ENCODE measurements at regions not wholly inside any gene's neighbourhood (a gene's known extent, or its start where the extent isn't known, plus 50 kb on each side); places are given as distances from the start of the nearest gene placed in this dataset.

DNA sequence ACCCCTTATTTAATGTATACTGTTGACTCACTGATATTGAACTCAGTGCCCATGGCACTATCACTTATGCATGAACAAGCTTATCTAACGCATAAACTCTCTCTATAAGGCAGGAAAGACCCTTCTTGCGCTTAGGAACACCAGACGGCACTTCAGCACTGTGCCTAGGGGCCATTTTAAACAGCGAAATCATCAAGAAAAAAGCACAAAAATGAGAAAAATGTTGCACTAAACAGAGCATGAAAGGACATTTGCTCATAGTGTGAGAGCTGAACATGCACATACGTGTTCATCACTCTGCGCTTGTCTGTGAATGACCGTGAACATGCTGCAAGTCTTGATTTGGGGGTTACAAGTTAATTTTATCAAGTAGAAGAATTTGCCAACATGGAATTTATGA is 109.6 kb downstream of the WDR11 start:
- no peak for DNase-seq

DNA sequence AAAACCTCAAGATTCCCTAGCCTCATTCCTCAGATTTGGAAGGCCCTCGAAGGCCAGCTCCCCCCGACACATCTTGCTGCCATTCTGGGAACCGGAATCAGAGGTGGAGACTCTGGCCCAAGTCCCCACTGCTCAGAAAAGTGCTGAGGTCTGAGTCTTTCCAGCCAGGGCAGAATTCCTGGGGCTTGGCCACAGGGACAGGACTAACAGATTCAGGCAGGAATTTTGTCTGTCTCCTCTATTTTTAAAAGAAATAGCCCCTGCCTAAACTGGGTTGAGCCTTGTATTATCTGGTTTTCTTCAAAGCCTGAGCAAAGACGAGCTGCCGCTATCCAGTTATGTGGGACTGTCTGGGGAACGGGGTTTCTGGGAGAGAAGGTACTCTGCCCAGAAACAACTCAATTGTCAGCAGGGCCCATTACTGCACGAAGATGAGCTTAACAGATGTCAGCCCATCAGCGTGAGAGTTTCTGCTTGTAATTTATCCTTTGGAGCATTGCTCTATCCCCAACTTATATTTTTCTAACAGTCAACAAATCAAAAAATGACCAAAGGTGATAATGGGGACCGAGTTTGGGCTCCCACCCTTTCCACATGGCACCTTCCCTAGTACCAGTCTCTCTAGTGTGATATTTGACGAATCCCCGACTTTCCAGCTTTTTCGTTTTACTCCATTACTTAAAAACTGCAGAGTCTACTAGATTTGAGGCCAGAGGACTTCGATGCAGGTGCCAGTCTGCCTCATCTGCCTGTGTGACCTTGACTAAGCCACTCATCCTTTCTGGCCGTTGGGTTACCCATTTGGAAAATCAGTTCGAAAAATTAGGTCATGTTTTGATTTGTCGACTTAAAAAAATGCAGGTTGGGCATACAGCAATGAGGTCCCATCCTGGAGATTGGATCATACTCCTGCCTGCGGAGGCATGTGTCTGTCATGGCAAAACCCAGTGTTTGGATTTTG is 110.9 kb downstream of the WDR11 start:
- no peak for DNase-seq

DNA sequence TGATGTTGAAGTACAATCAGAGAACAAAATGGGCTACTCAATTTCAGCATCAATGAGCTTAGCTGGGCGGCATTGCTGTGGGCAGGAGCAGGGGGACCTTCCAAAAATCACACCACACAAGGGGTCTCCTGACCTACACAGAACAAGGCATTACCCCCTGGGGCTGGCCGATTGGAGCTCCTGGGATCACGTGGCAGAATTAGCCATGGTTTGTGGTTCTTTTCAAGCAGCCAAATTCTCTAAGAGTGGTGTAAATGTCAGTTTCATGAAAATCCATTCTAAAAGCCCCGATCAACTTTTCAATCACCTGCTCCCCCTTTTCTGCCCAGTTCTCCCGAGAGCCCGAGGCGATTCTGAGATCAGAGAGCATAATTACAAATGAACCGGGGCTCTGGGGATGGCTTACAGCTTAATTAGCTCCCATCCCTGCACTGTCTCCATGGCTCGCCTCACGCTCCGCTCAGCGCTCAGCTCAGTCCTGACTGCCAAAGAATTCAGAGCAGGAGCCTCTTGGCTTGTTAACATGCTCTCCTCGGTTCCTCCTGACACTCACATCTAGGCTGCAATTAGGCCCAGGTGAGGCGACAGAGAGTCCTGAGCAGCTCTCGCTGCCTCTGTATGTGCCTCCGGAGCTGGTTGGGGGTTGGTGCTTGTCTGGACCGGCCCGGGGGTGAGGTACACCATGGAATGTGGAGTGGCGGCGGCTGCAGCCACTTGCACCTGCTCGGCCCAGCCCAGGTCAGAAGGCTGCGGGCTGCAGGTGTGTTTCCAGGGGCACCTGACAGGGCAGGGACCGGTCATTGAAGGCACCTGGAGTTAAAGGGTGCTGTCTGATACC is 111.8 kb downstream of the WDR11 start:
- DNase-seq: no peak

DNA sequence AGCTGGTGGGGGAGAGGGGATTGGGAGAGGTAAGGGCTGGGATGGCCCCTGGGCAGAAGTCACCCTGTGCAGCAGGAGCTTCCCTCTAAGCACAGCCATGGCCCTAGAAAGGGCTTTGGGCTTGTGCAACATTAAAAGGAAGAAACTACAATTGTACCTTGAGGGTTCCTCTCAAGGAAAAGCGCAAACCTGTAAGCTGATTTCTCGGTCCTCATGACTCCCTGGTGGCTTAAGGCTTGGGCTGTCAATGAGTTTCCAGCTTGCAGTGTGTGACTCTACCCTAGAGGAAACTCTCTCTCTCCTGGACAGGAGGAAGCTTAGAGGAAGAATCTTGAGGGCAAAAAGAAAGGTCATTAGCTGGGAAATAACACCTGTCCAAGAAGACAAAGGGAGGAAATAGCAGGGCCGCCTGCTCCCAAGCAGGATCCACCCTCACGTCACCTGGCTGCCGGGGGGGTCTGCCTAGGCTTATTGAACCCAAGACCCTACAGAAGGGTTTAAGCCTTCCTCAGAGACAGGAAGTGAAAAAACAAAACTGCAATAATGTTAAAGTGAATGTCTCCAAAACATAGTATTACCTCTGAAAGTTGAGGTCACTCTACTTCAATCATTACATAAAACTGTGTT is 112.5 kb downstream of the WDR11 start:
- DNase-seq: no peak

DNA sequence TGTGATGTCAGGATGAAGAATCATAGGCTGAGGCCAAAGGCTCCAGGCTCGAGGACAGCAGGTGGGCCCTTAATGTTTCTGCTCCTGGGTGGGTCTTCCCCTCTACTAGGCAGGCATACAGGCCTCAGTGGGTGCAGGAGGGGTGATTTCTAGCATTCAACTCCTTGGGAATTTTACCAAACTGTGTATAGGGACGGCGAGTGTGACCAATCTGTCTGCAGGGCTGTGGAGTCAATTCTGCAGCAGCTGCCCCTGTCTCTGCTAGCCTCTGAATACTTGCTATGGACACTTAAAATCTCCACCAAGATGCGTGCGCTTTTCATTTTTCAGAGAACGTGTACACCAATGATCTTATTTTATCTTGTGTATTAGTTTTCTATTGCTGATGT is 115.5 kb downstream of the WDR11 start:
- no peak for DNase-seq

DNA sequence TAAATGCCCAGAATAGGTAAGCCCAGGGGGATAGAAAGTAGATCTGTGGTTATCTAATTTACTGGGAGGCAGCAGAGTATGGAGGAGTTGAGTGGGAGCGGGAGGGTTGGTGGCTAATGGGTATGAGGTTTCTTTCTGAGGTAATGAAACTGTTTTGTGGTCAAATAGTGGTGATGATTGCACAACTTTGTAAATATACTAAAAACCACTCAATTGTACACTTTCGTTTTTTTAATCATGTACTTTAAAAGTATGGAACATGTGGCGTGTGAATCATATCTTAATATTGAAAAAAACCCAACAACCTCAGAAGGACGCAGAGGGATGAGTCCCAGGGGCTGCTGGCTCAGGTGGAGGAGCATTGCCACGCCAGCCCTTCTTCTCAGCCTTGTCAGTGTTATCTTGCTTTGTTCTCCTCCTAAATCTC is 118.1 kb downstream of the WDR11 start:
- no peak for DNase-seq

DNA sequence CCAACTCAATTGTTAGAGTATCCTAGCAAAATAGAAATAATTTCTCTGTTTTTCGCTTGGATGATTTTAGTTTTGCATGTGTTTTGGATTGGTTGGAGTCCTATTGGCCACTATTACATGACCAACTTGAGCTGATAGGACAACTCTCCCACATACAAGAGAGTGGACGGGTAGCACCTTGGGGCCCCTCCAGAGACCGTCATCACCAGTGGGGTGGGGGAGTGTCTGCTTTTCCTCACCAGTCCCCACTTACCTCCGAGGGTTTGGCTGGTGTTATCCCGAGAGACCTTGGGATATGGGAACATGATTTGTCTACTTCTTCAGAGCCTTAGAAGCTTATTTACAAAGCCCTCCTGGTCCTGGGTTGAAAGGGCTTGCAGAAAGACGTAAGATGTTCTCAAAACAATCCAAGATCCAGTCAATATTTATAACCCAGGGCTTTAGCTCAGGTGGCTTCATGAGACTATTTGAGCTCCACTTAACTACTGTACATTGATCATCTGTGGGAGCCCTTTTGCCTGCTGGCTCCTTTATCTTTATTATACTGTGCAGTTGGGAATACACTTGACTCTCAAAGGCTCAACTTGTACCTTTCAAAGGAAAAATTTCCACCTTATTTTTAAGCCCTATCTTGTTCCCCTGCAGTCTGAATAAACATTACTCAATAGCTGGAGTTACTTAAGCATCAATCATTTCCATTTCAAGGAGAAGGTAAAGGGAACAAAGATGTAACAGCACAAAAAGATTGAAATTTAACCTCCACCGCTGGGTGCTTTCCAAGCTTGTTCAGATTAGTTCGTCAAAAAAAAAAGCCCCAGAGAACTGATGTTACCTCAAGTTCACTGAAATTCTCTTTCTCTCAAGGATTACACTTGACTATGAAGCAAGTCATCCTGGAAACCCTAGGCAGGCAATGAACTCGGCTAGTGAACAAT is 119.7 kb downstream of the WDR11 start:
- no peak for DNase-seq

DNA sequence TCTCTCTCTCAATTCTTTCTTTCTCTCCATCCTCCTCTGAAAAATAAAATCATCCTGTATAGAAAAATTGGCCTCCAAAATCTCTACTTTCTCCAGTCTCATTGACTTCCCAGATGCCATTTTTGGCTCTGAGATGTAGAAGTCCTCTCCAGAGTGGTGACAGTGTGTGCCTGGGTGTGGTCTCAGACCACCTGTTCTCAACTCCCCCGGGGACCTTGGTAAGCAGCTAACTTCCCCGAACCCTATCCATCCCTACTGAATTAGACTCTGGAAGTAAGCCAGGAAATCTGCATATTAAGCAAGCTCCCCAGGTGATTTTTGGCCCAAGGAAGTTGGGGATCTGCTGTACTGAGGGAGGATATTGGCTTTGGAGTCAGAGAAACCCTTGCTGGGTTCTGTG is 120.5 kb downstream of the WDR11 start:
- DNase-seq: no peak

DNA sequence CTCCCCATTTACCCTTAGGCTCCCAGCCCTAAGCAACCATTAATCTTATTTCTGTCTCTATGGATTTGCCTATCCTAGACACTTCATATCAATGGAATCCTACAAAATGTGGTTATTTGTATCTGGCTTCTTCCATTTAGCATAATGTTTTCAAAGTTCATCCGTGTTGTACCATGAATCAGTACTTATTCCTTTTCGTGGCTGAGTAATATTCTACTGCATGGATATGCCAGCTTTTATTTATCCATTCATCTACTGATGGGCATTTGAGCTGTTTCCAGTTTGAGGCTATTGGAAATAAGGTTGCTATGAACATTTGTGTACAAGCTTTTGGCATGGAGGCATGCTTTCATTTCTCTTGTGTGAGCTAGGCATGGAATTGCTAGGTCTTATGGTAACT is 121.1 kb downstream of the WDR11 start:
- no peak for DNase-seq

DNA sequence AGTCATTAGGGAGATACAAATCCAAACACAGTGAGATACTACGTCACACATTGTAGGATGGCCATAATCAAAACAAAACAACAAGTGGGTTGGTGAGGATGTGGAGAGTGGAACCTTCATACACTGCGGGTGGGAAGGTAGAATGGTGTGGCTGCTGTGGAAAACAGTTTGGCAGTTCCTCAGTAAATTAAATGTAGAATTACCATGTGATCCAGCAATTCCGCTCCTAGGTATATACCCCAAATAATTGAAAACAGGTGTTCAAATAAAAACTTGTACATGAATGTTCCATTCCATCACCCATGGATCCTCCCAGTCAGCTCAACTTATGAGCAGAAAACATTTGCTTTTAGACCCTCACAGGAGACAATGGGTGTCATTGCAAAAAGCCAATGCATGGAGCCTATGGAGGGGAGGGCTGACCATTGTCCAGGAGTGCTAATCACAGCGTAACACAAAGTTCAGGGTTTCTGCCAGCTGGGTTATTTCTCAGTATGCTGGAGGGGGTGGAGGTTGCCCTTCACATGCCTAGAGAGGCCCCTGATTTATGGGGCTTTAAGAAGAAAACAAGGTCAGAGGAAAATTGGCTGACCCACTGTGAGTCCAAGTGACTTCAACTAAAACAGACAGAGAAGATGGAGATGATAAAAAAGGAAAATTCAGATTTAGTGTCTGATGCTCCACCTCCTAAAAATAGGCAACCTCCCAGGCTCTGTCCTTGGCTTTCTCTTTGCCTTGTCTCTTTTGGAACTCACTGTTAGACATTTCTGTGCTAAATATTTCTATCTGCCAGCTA is 124.1 kb downstream of the WDR11 start:
- DNase-seq: no peak

DNA sequence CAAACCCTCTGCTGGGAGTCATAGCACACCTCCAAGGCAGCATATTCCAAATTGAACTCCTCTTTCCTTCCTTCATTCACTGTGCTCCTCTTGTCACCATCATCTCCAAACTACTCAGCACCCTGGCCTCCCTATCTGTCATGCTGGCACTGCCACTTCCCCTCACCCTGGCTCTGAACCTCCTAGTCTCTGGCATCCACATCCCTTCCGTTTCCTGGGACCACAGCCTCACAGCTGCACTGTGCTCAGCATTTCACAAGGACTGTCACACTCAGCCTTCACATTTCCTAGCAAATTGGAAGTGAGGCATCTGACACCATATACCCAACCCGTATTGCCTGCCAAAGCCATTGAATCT is 124.7 kb downstream of the WDR11 start:
- no peak for DNase-seq

DNA sequence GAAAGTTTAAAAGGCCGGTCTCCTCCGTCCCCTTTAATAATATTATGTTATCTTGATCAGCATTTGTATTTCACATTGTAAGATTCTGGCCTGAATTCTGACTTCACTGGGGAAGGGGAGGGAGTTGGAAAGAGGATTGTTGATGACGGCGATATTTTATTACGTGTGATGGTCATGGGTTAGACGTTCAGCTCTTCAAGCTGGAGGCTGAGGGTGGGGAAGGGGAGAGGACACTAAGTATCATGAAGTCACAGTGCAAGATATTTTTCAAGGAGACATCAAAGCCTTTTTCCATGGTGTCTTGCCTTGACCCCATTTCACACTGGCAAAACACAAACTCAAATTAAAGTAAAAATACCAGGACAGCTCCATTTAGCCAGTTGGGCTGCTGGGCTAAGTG is 126.7 kb downstream of the WDR11 start:
- no peak for DNase-seq

DNA sequence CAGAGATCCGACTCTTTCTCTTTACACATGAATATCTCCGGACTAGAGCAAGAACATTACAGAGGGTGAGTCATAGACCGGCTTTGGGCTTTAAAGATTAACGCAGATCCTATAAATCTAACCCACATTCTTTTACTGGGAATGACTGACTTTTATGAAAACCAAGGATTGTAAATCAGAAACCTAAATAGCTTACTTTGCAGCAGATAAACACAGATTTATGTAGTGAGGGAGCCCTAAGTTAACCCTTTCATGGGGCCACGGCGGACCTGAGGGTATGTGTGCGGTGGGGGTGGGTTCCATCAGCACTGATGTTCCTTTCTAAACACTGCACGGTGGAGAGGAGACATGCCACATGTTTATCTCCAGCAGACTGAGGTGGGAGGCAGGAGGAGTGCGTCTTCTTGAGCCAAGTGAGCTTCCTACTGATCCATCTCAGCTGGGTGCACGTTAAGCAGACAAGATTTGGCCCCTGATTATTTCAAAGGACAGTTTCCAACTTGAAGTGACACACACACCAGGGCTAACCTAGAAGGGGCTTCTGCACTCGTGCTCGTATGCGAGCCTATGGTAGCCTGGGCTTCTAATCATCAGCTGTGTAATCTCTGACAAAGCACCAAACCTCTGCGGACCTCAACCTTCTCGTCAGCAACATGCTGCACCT is 127.6 kb downstream of the WDR11 start:
- DNase-seq: no peak

DNA sequence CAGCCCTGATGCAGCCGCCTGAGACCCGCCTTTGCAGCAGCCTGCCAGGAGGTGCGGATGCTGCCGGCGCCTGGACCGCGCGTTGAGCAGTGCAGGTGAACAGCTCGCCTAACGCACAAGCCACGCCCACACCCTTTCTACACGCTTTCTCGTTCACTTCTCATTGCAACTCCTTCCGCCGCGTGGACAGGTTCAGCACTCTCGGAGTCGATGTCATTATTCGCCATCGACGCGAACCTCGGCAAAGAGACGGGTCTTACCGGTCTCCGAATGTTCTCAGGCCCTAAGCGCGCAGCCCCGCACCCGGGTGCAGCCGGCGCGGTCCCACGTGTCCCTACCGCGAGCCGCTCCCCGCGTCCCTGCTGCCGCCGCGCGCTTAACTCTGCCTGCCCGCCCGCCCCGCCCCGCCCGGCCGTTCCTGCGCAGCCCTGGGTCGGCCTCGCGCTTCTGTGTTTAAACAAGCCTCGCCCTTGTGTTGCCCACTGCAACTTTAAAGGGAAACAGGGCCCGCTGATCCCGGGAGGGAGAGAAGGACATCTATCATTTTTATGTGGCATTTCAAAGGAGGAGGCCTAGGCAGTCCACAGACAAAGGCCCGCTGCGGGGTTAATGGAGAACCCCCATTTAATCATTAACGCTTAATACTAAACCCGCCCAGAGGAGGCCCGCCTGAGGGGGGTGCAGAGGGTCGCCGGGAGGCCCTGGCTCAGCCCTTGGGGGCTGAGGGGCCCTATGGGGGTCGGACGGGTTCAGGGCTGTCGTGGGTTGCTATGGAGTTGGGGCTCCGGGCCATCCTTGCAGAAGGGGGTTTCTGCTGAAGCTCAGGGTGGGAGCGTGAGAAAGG is 128.5 kb downstream of the WDR11 start:
- DNase-seq: peak; percentile 32

DNA sequence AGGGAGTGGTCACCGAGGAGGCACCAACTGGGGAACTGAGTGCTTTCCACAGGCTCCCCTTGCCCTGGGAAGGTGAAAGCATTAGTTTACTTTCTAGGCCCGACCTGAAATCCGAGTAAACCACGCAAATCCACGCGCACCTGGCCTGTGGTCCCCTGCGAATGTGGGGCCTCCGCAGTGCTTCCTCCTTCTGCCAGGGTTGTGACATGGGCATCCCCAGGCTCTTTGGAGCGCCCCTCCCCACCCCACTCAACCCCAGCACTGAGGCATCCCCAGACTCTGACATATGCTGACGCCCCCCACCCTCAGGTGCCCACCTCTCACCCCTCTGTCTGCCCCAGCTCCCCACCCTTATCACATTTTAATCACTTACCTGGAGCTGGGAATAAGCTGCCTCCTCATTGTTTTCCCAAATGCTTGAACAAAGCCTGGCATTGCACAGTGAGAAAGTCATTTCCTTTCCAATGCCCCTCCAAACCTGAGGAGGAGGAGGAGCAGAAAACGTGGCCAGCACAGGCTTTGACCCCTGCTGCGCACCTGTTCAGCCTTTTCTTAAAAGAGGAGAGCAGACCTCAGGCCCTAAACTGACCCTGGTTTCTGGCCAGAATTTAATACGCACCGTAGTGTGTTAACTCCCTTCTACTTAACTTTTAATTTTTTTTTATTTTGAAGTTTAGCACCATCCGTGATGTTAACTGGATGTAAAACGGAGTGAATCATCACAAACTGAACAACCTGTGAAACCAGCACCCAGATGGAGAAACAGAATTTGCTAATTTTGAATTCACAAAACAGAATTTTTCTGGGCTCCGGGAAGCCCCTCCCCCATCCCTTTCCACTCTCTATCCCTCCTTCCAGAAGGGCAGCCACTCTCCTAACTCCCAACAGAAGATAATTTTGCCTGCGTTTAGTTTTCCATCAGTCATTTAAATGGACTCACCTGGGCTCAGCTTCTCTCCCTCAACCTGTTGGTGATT is 129.4 kb downstream of the WDR11 start:
- DNase-seq: no peak

DNA sequence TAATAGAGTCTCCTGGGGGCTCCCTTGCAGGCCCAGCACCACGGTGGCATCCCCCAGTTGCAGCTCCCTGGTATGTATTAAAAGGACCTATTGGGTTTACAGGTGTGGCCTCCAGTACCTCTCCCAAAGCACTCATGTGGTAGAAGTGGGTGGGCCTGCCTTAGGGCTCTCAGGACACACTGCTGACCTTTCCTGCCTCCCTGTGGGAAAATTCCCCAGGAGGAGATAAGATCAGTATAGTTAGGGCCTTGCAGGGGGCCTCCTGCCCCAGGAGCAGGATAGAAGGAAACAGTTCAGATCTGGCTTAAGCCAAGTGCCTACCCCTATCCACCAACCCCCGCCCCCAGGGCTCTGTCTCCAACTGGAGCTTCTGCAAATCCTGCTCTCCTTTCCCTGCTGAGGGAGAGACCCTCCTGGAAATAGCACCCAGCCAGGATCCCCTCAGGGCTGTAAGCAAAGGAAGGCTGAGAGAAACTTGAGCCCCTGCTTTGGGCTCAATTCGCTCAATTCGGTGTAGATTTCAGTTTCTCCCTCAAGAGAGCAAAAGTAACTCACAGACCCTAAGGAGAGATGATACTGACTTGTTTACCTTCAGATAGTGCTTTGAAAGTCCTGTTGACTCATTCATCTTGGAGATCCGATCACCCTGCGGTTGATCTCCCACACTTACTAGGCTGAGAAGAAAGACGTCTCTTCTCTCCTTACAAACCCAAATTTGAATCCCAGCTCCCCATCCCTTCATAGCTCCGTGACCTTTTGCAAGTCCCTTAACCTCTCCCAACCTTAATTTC is 130.6 kb downstream of the WDR11 start:
- no peak for DNase-seq

DNA sequence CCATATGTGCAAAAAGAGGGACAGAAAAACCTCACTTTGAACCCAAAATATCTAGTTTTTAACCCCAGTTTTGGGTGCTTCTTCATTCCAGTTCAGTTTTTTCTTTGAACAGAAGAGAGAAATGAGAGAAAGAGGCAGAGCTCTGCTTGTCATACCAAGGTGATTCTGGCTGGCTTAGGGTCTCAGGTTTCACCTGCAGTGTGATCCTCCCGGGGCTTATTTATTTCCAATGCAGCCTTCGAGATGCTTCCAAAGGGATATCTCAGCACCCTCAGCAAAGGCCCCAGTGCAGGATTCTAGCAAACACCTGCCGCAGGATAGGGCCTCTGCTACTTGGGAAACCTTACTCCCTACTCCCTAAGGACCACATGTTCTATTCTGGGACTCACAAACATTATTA is 131.3 kb downstream of the WDR11 start:
- no peak for DNase-seq

DNA sequence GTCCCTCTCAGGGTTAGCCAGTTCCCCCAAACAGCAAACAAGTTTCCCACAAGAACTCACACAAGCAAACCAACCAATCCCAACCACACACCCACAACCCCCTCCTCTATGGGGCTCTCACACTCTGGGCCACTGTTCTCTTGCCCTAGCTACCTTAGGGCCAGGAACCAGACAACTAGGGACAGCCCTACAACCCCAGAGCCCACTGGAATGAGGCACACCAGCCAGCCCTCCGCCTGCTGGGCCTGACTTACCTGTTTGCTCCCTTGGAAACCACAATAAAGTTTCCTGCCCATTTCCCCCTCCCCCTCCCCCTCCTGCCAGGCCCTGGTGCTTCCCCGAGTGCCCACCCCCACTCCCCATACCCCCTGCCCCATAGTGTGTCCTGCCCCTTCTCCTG is 132.6 kb downstream of the WDR11 start:
- no peak for DNase-seq

Measured in stimulated activated CD8-positive, alpha-beta memory T cell treated with anti-CD3 and anti-CD28 coated beads, Interleukin-4, amount 100 ng/mL, for 48 hours (primary cell).